Spleen (tissue), 11 donors: ENCODE measurements at regions not wholly inside any gene's neighbourhood (a gene's known extent, or its start where the extent isn't known, plus 50 kb on each side); places are given as distances from the start of the nearest gene placed in this dataset.

ENCODE experiments used
- DNase-seq: peaks from one replicate; pipeline ENCODE4 v3.0.0-alpha.2; 2020
- H3K27ac ChIP-seq, 8 donors: fragments of 200-600 bp; sonication (generic) in 7 of 8; 1 replicate in 4 of 8; 2 replicates in 4 of 8; pipeline versions ENCODE4 v1.5.0 to v1.8.0; 2016 to 2021; ENCODE audit warnings: inconsistent platforms in 4 of 8, mild to moderate bottlenecking in 4 of 8, moderate library complexity in 1 of 8
- H3K27me3 ChIP-seq, 7 donors: fragments of 200-600 bp; sonication (generic) in 6 of 7; replicated peaks in 1 of 7; 1 replicate in 4 of 7; 2 replicates in 3 of 7; pipeline versions ENCODE4 v1.5.0 to v1.8.0; 2016 to 2021; ENCODE audit warnings: inconsistent platforms in 3 of 7, mild to moderate bottlenecking in 1 of 7
- H3K36me3 ChIP-seq, 6 donors: fragments of 200-600 bp; sonication (generic) in 5 of 6; 1 replicate in 4 of 6; 2 replicates in 2 of 6; pipeline versions ENCODE4 v1.5.0 to v1.8.0; 2016 to 2021; ENCODE audit warnings: inconsistent platforms in 2 of 6
- H3K4me1 ChIP-seq, 6 donors: fragments of 200-600 bp; sonication (generic) in 5 of 6; 1 replicate in 3 of 6; 2 replicates in 3 of 6; pipeline versions ENCODE4 v1.5.0 to v1.8.0; 2016 to 2021; ENCODE audit warnings: inconsistent platforms in 3 of 6
- H3K4me3 ChIP-seq, 8 donors: fragments of 200-600 bp; sonication (generic) in 7 of 8; 1 replicate in 4 of 8; 2 replicates in 4 of 8; pipeline versions ENCODE4 v1.5.0 to v1.8.0; 2016 to 2021; ENCODE audit warnings: inconsistent platforms in 4 of 8, mild to moderate bottlenecking in 4 of 8, moderate library complexity in 2 of 8
- H3K9me3 ChIP-seq, 8 donors: fragments of 200-600 bp; sonication (generic) in 7 of 8; 1 replicate in 4 of 8; 2 replicates in 4 of 8; pipeline versions ENCODE4 v1.5.0 to v1.8.0; 2016 to 2021; ENCODE audit warnings: inconsistent platforms in 4 of 8
- POLR2A ChIP-seq, 3 donors: fragments of 450-650 bp; IDR thresholded peaks; one replicate each; pipeline ENCODE4 v1.5.1; 2017; ENCODE audit warnings: antibody characterized with exemption in 3 of 3, mild to moderate bottlenecking in 1 of 3
- POLR2AphosphoS5 ChIP-seq, 3 donors: sonication (generic); formaldehyde crosslinking; IDR thresholded peaks; one replicate each; pipeline ENCODE4 v1.5.1; 2017; ENCODE audit warnings: antibody characterized with exemption in 3 of 3
- WGBS, 5 donors: extraction: QIAGEN DNeasy Blood & Tissue Kit in 3 of 5; methylation state at CpG; one replicate each; pipeline versions ENCODE4 v1.1.5 to v1.1.7; 2013 to 2018; 5-methylcytosine and 5-hydroxymethylcytosine counted together
- intact Hi-C: fragments of 100-400 bp; cut with DNase I; formaldehyde crosslinking; loops from one replicate; pipeline ENCODE4 v1.15.0; 2023; ENCODE audit warnings: low total_unique reads
- TF ChIP-seq, protein P1 (sequence below), 11 experiments: fragments of 200-600 bp in 7 of 11; fragments of 450-650 bp in 4 of 11; sonication (generic) in 4 of 11; IDR thresholded peaks in 8 of 11; conservative IDR thresholded peaks in 3 of 11; 1 replicate in 7 of 11; 2 replicates in 4 of 11; pipeline versions ENCODE4 v1.4.0 to v1.8.0; 2016 to 2021; ENCODE audit warnings: antibody characterized with exemption in 11 of 11, inconsistent platforms in 4 of 11, mild to moderate bottlenecking in 1 of 11
- donor health status: healthy with polysubstance abuse.
- donor health status: DM: no; HTN: no; CAD: no; lungs with moderate emphysema.
- donor health status: DM: no; HTN: no; CAD: no.
- donor health status: Bipolar disorder and iron deficiency.
- donor health status: healthy.
- donor health status: DM: no; HTN: no; CAD: no.
- donor health status: DM: yes; HTN: yes; CAD: no.

DNA sequence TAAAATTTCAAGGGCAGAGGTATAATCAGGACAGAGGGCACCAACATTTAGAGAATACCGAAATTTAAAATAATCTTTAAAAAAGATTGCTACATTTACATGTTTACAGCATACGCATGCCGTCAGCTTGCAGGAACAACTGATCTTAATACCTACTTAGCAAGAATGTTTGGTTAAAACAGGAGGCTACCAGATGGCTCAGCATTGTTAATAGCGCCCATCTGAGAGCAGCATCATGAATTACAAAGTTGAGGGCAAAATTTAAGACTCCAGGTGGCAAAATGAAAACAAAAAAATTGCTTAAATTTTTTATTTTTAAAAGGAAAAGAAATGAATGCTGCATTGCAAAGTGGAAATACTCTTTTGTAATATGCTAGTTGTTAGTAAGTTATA lies 241.3 kb downstream of the C4orf33 start:
- no peak overlapping the region for H3K27ac ChIP-seq
- no peaks in the 10 kb centered on the region for H3K27me3 ChIP-seq
- peaks cover 0 to 1% (median under 1%) of the 10 kb centered on the region in 6 donors for H3K4me1 ChIP-seq
- TF ChIP-seq, protein P1, sequence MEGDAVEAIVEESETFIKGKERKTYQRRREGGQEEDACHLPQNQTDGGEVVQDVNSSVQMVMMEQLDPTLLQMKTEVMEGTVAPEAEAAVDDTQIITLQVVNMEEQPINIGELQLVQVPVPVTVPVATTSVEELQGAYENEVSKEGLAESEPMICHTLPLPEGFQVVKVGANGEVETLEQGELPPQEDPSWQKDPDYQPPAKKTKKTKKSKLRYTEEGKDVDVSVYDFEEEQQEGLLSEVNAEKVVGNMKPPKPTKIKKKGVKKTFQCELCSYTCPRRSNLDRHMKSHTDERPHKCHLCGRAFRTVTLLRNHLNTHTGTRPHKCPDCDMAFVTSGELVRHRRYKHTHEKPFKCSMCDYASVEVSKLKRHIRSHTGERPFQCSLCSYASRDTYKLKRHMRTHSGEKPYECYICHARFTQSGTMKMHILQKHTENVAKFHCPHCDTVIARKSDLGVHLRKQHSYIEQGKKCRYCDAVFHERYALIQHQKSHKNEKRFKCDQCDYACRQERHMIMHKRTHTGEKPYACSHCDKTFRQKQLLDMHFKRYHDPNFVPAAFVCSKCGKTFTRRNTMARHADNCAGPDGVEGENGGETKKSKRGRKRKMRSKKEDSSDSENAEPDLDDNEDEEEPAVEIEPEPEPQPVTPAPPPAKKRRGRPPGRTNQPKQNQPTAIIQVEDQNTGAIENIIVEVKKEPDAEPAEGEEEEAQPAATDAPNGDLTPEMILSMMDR (IDR thresholded peaks at IDR 0.05 in 8 of 11, conservative IDR thresholded peaks at IDR 0.05 in 3 of 11) = no peak
- no peak for TF ChIP-seq POLR2A (IDR thresholded peaks at IDR 0.05)
- TF ChIP-seq POLR2AphosphoS5 (IDR thresholded peaks at IDR 0.05) = no peak
- intact Hi-C loops = no loop called here
- no peaks in the 10 kb centered on the region for H3K36me3 ChIP-seq
- H3K4me3 ChIP-seq = no peak overlapping the region
- no peak for DNase-seq
- H3K9me3 ChIP-seq = no peaks in the 10 kb centered on the region
- WGBS, 5 donors = 85 to 93% (median 87%) methylated on average over 4 of the region's 4 CpGs

GRCh38 chr4:129342819-129343408 lies 247.0 kb downstream of the C4orf33 start:
- WGBS, 5 donors = 32 to 59% (median 35%) methylated on average over 5 of the region's 5 CpGs
- Histone ChIP-seq H3K9me3 (no peaks in the 10 kb centered on the region), H3K4me3 (peak overlapping the region in 1 of 8 donors; percentile 30), H3K36me3 (no peaks in the 10 kb centered on the region), H3K27me3 (no peaks in the 10 kb centered on the region), H3K27ac (peak overlapping the region in 4 of 8 donors; percentile 18 to 73 (median 55)), H3K4me1 (peaks cover 0 to 21% (median 10%) of the 10 kb centered on the region in 6 donors)
- intact Hi-C loops = no loop called here
- DNase-seq = no peak
- TF ChIP-seq POLR2AphosphoS5 (IDR thresholded peaks at IDR 0.05) = no peak
- TF ChIP-seq, protein P1 (IDR thresholded peaks at IDR 0.05 in 8 of 11, conservative IDR thresholded peaks at IDR 0.05 in 3 of 11) = no peak
- TF ChIP-seq POLR2A (IDR thresholded peaks at IDR 0.05) = no peak

GRCh38 chr4:129344058-129344457 lies 248.1 kb downstream of the C4orf33 start:
- no peak overlapping the region for H3K4me3 ChIP-seq
- WGBS, 5 donors = 42 to 50% (median 44%) methylated on average over 11 of the region's 11 CpGs
- TF ChIP-seq POLR2AphosphoS5 (IDR thresholded peaks at IDR 0.05) (no peak), POLR2A (IDR thresholded peaks at IDR 0.05) (no peak)
- TF ChIP-seq, protein P1 (IDR thresholded peaks at IDR 0.05 in 8 of 11, conservative IDR thresholded peaks at IDR 0.05 in 3 of 11) = peak in 8 of 11 experiments; percentile 11 to 62 (median 48)
- H3K9me3 ChIP-seq = no peaks in the 10 kb centered on the region
- no peak overlapping the region for H3K27ac ChIP-seq
- DNase-seq = no peak
- intact Hi-C loops = no loop called here
- H3K36me3 ChIP-seq = no peaks in the 10 kb centered on the region
- no peaks in the 10 kb centered on the region for H3K27me3 ChIP-seq
- peaks cover 0 to 21% (median 10%) of the 10 kb centered on the region in 6 donors for H3K4me1 ChIP-seq

GRCh38 chr4:129345609-129346008 lies 249.7 kb downstream of the C4orf33 start:
- H3K36me3 ChIP-seq = no peaks in the 10 kb centered on the region
- no peaks in the 10 kb centered on the region for H3K27me3 ChIP-seq
- DNase-seq = no peak
- TF ChIP-seq, protein P1 (IDR thresholded peaks at IDR 0.05 in 8 of 11, conservative IDR thresholded peaks at IDR 0.05 in 3 of 11) = no peak
- TF ChIP-seq POLR2AphosphoS5 (IDR thresholded peaks at IDR 0.05) (no peak), POLR2A (IDR thresholded peaks at IDR 0.05) (no peak)
- no peak overlapping the region for H3K4me3 ChIP-seq
- WGBS, 5 donors = 87 to 92% (median 91%) methylated on average over 4 of the region's 4 CpGs
- H3K4me1 ChIP-seq = peaks cover 0 to 21% (median 10%) of the 10 kb centered on the region in 6 donors
- intact Hi-C loops = no loop called here
- no peaks in the 10 kb centered on the region for H3K9me3 ChIP-seq
- no peak overlapping the region for H3K27ac ChIP-seq
